Testis (tissue), 2 donors: ENCODE measurements at regions not wholly inside any gene's neighbourhood (a gene's known extent, or its start where the extent isn't known, plus 50 kb on each side); places are given as distances from the start of the nearest gene placed in this dataset.

Experiments
- DNase-seq: peaks from one replicate; pipeline ENCODE4 v3.0.0-alpha.2; 2019
- H3K27ac ChIP-seq, 2 donors: fragments of 200-600 bp; sonication (generic); one replicate each; pipeline ENCODE4 v1.5.1; 2019
- H3K27me3 ChIP-seq: fragments of 200-600 bp; sonication (generic); one replicate; pipeline ENCODE4 v1.5.1; 2019
- H3K36me3 ChIP-seq: fragments of 200-600 bp; sonication (generic); one replicate; pipeline ENCODE4 v1.5.1; 2017; ENCODE audit warnings: low read depth; ENCODE audit errors: missing control alignments
- H3K4me1 ChIP-seq: fragments of 200-600 bp; sonication (generic); one replicate; pipeline ENCODE4 v1.5.1; 2019
- H3K4me3 ChIP-seq, 2 donors: fragments of 200-600 bp; sonication (generic); one replicate each; pipeline ENCODE4 v1.5.1; 2017 to 2019
- H3K9me3 ChIP-seq: fragments of 200-600 bp; sonication (generic); one replicate; pipeline ENCODE4 v1.5.1; 2017
- CTCF ChIP-seq, 3 experiments: fragments of 450-650 bp in 2 of 3; fragments of 200-600 bp in 1 of 3; sonication (generic) in 1 of 3; IDR thresholded peaks; one replicate each; pipeline ENCODE4 v1.5.1; 2016 to 2019; ENCODE audit warnings: antibody characterized with exemption in 3 of 3, mild to moderate bottlenecking in 2 of 3, moderate library complexity in 1 of 3
- POLR2A ChIP-seq: fragments of 450-650 bp; IDR thresholded peaks from one replicate; pipeline ENCODE4 v1.6.1; 2017; ENCODE audit warnings: antibody characterized with exemption, mild to moderate bottlenecking, moderate library complexity
- WGBS, 2 donors: methylation state at CpG; one replicate each; pipeline ENCODE4 v1.1.5; 2018; 5-methylcytosine and 5-hydroxymethylcytosine counted together
- intact Hi-C: fragments of 100-400 bp; cut with DNase I; formaldehyde crosslinking; loops from one replicate; pipeline ENCODE4 v1.15.1; 2023; ENCODE audit warnings: low total_unique reads

GRCh38 chr6:148674306-148674705 is 72.5 kb upstream of the UST start:
- Histone ChIP-seq H3K27me3 (no peaks in the 10 kb centered on the region), H3K4me3 (no peak overlapping the region), H3K9me3 (no peaks in the 10 kb centered on the region), H3K27ac (no peak overlapping the region), H3K4me1 (no peaks in the 10 kb centered on the region), H3K36me3 (no peaks in the 10 kb centered on the region)
- 82 to 87% methylated on average over 1 of the region's 1 CpG for WGBS, 2 donors
- intact Hi-C loops: no loop called here
- TF ChIP-seq CTCF (IDR thresholded peaks at IDR 0.05): no peak
- no peak for TF ChIP-seq POLR2A
- DNase-seq: no peak

- no peak for TF ChIP-seq POLR2A
- no peak for TF ChIP-seq CTCF (IDR thresholded peaks at IDR 0.05)
- no peaks in the 10 kb centered on the region for H3K4me1 ChIP-seq
- H3K36me3 ChIP-seq: no peaks in the 10 kb centered on the region
- H3K27ac ChIP-seq: no peak overlapping the region
- no peaks in the 10 kb centered on the region for H3K9me3 ChIP-seq
- H3K4me3 ChIP-seq: no peak overlapping the region
- H3K27me3 ChIP-seq: no peaks in the 10 kb centered on the region
- 79 to 90% methylated on average over 8 of the region's 8 CpGs for WGBS, 2 donors
- DNase-seq: no peak
- intact Hi-C loops: no loop called here
Observed at GRCh38 chr6:148677594-148678476, 69.0 kb upstream of the UST start.

- Histone ChIP-seq H3K27me3 (no peaks in the 10 kb centered on the region), H3K4me1 (no peaks in the 10 kb centered on the region), H3K9me3 (no peaks in the 10 kb centered on the region), H3K27ac (no peak overlapping the region), H3K4me3 (no peak overlapping the region), H3K36me3 (no peaks in the 10 kb centered on the region)
- 87 to 96% methylated on average over 2 to 4 of the region's 4 CpGs for WGBS, 2 donors
- intact Hi-C loops: no loop called here
- no peak for TF ChIP-seq CTCF (IDR thresholded peaks at IDR 0.05)
- TF ChIP-seq POLR2A: no peak
- DNase-seq: no peak
Observed at GRCh38 chr6:148678682-148679081, 68.1 kb upstream of the UST start.

- no peak for DNase-seq
- TF ChIP-seq CTCF (IDR thresholded peaks at IDR 0.05) (no peak), POLR2A (no peak)
- Histone ChIP-seq H3K27me3 (no peaks in the 10 kb centered on the region), H3K36me3 (no peaks in the 10 kb centered on the region), H3K27ac (no peak overlapping the region), H3K9me3 (no peaks in the 10 kb centered on the region), H3K4me3 (no peak overlapping the region), H3K4me1 (no peaks in the 10 kb centered on the region)
- intact Hi-C loops: no loop called here
- WGBS, 2 donors: 79 to 91% methylated on average over 1 of the region's 1 CpG
Observed at GRCh38 chr6:148681666-148682065, 65.2 kb upstream of the UST start.

- no peak for DNase-seq
- no peaks in the 10 kb centered on the region for H3K27me3 ChIP-seq
- no peaks in the 10 kb centered on the region for H3K4me1 ChIP-seq
- no peak overlapping the region for H3K4me3 ChIP-seq
- intact Hi-C loops: no loop called here
- whole genome bisulfite sequencing, 2 donors: 78% methylated on average over 13 to 14 of the region's 14 CpGs
- no peak for TF ChIP-seq CTCF (IDR thresholded peaks at IDR 0.05)
- TF ChIP-seq POLR2A: no peak
- no peaks in the 10 kb centered on the region for H3K9me3 ChIP-seq
- H3K36me3 ChIP-seq: no peaks in the 10 kb centered on the region
- no peak overlapping the region for H3K27ac ChIP-seq
Observed at GRCh38 chr6:148682252-148682651, 64.6 kb upstream of the UST start.
